Heart left ventricle (tissue), 13 donors: ENCODE measurements at regions not wholly inside any gene's neighbourhood (a gene's known extent, or its start where the extent isn't known, plus 50 kb on each side); places are given as distances from the start of the nearest gene placed in this dataset.

Experiments used
- CTCF ChIP-seq, 12 donors: fragments of 200-600 bp; sonication (generic) in 4 of 12; IDR thresholded peaks; one replicate each; pipeline versions ENCODE4 v1.5.0 to v1.8.0; 2018 to 2022; ENCODE audit warnings: antibody characterized with exemption in 12 of 12, mild to moderate bottlenecking in 5 of 12
- POLR2A ChIP-seq, 2 donors: fragments of 450-650 bp; IDR thresholded peaks; one replicate each; pipeline ENCODE4 v1.6.1; 2017; ENCODE audit warnings: antibody characterized with exemption in 2 of 2, mild to moderate bottlenecking in 2 of 2, moderate library complexity in 2 of 2
- donor health status: ischemic (EF 13 %, LVEDD 7.1; RV severe dilation, severe dysfunction).
- donor health status: DM: no; HTN: yes; CAD: no.
- donor health status: DM: no; HTN: no; CAD: no.
- donor health status: ischemic (EF 25% LVEDD 6.9; RV normal size, moderate dysfunction).
- donor health status: ischemic (EF 25% LVEDD 5.7; RV mildly dilated, moderate dysfunction).
- donor health status: ischemic (EF 35%, LVEDD 5.7; RV mildly dilated, moderate dysfunction).
- donor health status: nonischemic (EF 11% LVEDD 7.7; RV severe dilation, severe dysfunction).
- donor health status: DM: yes; HTN: yes; CAD: no.
- donor health status: PGD.
- donor health status: ischemic (EF 29% LVEDD 5.4; RV normal size, mild dysfunction).
- donor health status: nonischemic (EF 23%, LVEDD 6.1; RV moderate dilation, normal function).

- TF ChIP-seq CTCF (IDR thresholded peaks at IDR 0.05) (no peak), POLR2A (IDR thresholded peaks at IDR 0.05) (no peak)
These were observed 320.2 kb downstream of the TBC1D4 start for GRCh38 chr13:75161804-75162203.
